ENCODE measurements at regions not wholly inside any gene's neighbourhood (a gene's known extent, or its start where the extent isn't known, plus 50 kb on each side); places are given as distances from the start of the nearest gene placed in this dataset.

DNA sequence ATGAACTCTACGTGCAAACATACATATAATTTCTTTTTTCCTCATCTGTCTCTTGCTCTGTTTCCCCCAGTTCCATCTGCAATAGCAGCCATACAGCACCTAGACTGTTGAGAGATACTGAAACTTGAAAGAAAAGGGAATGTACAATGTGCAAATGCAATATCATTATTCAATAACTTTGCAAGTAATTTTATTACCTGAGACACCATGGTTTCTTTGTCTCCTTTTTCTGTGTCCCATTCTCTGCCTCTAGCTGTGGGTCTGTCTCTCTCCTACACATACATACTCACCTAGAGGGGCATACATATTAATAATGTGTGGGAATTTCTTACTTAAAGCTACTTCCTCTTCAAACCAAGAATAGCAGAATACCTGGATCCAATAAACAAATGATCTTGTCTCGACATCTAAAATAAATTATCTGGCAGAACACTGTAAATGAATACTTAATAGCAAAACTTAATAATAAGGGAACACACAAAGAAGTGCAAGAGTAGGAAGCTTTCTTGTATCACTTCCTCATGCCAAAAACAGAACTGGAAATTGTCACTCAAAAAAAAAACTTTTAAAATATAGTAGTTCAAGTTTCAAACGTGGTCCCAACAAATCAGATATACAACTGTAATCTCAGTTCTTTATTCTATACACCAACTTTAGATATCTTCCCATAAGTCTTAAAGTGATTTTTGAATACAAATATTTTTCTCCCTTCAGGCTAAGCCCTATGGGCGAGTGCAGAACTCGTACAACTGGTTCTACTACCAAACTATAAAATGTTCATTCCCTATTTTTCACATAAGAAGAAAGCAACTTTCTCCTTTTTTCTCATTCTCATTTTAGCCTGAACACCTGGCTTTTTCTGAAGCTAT is 194.6 kb downstream of the NRIP1 start:
- no peak for DNase-seq

DNA sequence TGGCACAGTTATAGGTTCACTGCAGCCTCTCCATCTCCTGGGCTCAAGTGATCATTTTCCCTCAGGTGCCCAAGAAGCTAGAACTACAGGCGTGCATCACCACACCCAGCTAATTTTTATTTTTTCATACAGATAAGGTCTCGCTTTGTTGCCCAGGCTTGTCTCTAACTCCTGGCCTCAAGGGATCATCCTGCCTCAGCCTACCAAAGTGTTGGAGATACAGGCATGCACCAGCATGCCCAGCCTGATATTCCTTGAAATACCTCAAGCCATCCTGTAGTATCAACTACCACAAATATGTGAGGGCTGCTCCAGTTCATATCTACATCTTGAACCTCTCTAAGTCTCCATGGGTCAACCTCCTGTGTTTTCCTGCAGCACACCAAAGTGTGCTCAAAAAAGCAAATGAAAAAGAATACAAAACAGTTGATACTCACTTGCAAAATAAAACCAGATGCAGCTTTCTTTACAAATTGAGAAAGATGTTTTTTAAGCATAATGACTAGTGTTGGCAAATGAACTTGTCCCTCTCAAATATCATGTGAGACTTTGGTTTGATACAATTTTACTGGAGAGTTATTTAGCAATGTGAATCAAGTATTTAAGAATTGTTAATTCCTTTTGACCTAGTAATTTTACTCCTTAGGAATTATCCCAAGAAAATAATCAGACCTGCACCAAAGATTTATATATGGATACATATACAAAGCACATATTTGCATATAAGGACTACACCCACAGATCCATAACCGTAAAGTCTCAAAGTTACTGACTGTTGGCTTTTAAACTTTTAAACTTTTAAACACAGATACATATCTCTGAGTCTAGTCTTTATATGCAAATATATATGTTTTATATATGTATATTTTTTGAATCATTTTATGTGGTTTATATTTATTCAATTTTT is 197.7 kb downstream of the NRIP1 start:
- DNase-seq = no peak

DNA sequence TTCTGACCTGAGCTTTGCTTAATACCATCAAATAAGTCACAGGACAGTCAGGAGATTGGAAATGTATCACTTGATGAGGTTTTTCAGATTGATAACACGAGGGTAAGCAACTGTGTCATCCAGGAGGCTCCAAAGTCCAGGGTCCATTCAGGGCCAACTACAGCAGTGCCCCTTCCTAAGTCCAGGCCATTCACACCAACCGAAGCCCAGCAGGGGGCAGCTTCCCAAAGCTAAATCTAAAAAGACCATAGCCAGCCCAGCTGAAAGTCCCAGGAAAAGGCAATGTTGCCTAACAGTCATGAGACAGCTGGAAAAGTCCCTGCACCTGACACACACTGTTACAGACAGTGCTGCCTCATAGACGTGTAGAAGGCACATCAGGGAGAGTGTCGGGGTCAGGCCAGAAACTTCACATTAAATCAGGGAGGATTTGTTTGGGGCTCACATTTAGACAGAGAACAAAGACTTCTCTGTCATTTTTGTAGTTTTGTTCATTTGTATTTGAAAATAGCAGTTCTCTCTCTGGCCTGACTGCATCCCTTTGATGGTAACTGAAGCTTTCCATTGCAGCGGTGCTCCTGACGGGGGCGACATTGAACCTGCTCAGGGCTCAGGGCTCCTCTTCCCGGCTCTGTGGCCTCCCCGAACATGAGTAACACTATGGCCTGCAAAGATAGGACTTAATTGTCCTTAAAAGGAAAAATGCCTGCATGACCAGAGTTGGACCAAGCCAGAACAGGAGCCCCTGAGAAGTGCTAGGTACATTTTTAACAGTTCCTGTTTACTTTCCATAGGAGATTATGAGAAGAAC is 200.4 kb downstream of the NRIP1 start:
- DNase-seq = peak; percentile 33

DNA sequence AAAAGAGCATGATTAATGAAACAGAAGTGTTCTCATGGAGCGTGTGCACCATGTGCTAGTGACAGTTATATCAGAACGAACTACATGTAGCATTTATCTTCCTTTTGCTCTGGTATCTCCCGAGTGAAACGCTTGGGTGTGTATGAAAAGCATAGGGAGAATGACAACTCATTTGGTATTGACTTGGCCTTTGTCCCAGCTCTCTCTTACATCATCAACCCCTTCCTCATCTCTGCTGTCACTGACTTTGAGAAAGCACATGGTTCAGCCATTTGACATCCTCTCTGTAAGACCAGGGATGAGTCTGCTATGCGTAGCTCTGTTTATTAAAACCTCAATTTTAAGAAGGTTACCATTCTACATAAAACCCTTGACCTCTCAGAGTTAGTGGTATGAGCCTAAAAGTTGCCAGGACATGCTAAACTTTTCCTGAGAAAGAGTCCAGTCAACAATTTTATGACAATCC is 201.0 kb downstream of the NRIP1 start:
- DNase-seq = no peak

DNA sequence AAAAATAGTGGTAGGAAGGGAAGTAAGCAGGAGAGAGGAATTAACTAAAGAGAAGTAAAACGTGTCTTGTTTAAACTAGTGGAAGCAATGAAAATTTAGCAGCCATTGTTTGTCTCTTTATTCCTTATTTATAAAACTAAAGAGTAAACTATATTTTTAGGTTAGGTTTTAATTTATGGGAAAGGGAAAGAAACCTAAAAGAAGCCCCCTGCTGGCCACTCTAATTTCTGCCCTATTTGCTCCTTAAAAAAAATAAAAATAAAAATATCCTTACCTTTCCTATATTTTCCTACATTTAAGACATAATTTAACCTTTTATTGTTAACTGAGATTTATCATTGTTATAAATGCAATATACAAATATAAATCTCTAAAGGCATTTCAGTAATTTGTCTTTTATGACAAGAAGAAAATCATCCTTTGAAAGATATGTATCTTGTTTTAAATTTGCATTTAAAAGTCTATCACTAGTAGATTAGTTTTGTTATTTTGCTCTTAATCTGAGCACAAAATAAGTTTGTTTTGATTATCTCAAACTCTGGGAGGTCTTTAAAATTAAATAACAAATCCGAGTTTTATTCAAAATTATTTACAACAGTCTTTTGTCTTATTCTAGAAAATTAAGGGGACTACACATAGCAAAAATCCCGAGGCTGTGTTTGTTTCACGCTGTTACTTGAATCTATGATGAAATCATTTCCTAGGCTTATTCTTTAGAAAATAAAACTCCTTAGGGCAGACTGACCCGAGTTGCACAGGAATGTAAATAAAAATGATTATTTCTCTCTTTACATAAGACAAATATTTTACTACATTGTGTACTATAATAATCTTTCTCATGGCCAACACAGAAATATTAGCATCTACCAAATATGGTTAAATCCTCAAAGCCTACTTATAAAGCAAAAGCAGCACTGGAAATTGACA is 201.7 kb downstream of the NRIP1 start:
- DNase-seq = no peak

DNA sequence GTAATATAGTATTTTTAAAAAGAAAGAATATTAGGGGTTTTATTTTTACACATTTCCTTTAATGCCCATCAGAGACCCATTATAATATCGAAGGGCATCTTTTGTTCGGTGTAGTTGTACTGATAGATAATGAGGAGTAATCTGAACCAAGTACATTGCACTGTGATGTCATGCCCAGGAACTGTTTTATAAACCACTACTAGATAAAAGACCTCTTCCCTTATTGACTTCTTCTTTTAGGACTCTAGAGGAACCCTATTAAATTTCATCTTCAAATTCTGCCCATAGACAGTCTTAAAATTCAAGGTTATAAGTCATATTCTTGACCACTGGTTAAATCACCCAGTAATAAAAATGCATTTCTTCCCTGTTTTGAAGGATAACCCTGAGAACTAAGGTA is 206.5 kb downstream of the NRIP1 start:
- no peak for DNase-seq

DNA sequence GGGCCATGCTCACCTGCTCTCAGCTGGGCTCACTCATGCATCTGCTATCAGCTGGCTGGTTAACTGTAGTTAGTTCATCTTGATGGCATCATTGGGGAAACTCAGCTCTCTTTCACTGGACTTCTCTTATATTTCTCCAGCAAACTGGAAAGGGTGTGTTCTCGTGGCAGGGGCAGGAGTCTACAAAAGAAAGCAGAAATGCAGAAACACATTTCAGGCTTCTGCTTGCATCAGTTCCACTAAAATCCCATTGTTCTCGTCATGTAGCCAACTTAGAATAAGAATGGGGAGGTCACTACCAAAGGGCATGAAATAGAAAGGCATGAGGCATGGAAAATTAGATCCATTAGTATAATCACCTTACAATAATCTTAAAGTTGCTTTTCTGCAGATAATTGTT is 207.3 kb downstream of the NRIP1 start:
- DNase-seq = no peak

DNA sequence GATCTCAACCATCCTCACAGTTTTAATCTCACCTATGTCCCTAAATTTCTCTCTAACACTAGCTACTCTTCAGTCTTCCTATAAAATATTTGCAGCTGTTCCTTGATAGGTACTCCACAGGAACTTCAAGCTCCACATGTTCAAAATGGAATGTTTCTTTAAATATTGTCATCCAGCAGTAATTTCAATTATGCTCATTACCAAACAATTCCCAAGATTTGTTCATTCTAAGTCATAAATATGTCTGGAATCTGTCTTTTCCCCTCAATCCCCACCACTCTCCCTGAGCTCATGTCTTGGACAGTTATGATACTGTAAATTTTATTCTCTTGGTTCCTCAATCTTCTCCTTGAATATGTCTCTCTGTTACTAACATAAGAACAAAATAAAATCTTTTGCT is 214.4 kb downstream of the NRIP1 start:
- DNase-seq = no peak

DNA sequence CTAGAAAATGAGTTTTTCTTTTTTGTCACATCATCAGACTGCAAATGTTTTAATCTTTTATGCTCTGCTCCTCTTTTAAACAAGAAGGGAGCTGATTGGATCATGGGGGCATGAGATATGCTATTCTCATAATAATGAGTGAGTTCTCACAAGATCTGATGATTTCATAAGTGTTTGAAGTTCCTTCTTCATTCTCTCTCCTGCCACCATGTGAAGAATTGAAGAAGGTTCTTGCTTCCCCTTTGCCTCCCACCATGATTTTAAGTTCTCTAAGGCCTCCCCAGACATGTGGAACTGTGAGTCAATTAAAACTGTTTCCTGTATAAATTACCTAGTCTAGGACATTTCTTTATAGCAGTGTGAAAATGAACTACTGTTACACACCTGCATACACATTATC is 218.2 kb downstream of the NRIP1 start:
- DNase-seq = no peak

DNA sequence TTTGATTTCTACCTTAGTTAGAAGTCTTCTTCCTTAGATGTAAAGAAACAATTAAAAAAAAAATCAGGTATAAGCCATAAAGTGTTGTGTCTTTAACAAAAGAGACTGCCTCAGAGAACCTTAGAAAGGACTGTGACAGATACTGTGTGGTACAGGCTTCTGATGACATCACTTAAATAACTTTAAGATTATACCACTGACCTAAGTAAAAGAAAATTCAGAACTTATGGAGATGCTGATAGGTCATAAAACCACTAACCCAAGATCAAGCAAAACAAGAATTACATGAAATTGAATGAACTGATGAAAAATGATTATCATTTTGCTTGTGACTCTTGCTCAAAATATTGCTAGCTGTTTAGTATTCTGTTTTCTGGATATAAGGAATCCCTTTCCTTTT is 220.8 kb downstream of the NRIP1 start:
- DNase-seq = no peak

DNA sequence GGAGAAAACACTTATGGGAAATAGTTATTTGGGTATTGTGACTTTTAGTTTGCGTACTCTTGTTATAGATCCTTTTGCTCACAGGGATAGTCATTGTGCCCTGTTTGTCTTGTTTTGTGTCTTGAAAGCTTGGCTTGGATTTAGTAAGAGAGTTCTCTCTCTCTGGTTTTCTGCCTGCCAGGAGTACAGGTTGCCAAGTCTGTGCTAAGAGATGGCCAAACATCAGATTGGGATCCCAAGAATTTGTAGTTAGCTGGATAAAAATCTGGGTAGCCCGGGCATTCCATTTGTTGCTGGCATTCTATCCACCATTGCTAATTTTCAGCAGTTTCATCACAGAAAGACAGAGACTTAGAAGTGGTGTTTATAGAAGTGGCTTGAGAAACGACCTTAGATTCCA is 222.2 kb downstream of the NRIP1 start:
- no peak for DNase-seq

DNA sequence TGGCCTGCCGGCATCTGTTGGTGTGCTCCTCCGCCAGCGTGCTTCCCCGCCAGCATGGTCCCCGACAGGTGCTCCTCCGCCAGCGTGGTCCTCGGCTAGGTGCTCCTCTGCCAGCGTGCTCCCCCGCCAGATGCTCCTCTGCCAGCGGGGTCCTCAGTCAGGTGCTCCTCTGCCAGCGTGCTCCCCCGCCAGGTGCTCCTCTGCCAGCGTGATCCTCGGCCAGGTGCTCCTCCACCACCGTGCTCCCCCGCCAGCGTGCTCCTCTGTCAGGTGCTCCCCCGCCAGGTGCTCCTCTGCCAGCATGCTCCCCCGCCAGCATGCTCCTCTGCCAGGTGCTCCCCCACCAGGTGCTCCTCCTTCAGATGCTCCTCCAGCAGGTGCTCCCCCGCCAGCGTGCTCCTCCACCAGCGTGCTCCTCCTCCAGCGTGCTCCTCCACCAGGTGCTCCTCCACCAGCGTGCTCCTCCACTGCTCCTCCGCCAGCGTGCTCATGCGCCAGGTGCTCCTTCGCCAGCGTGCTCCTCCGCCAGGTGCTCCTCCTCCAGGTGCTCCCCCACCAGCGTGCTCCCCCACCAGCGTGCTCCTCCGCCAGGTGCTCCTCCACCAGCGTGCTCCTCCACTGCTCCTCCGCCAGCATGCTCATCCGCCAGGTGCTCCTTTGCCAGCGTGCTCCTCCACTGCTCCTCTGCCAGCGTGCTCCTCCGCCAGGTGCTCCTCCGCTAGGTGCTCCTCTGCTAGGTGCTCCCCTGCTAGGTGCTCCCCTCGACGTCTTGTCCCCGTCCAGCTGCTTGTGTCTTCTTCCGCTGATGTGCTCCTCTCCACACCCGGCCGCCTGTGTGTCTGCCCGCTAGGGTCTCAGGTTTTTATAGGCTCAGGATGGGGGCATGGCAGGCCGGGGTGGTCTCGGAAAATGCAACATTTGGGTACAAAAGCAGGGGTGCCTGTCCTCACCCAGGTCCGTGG is 223.0 kb downstream of the NRIP1 start:
- no peak for DNase-seq

DNA sequence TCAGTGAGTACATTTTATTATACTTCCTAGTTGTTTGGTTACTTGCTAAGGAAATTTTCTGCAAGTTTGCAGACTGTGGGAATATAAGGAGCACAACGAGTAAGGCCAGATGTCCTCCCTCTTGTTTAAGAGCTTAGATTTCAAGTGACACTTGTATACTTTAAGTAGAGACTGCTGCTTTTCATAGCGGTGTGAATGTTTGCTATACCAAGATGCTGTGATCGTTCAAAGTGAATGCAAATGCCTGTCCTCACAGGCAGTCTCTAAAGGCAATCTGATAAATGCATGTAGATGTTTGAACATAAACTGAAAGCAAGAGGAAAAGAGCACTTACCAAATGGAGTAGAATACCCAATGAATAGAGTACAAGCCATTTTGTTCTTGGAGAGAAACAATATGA is 226.4 kb downstream of the NRIP1 start:
- DNase-seq = no peak

DNA sequence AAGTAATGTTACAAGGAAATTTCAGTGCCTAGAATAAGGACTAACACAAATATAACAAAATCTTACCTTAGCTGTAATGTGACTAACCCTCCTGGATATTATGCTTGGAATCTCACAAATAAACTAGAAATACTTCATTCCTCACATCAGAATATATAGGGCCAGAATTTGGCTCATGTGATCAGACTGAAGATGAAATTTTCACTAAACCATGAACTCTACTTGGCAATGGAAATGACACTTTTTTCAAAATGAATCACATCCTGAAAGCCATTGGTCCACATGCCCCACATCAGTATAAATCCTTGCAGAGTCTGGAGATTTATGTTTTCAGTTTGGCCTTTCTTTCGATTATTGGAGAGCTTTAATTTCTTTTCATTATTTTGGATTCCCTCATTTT is 227.8 kb downstream of the NRIP1 start:
- DNase-seq = no peak

DNA sequence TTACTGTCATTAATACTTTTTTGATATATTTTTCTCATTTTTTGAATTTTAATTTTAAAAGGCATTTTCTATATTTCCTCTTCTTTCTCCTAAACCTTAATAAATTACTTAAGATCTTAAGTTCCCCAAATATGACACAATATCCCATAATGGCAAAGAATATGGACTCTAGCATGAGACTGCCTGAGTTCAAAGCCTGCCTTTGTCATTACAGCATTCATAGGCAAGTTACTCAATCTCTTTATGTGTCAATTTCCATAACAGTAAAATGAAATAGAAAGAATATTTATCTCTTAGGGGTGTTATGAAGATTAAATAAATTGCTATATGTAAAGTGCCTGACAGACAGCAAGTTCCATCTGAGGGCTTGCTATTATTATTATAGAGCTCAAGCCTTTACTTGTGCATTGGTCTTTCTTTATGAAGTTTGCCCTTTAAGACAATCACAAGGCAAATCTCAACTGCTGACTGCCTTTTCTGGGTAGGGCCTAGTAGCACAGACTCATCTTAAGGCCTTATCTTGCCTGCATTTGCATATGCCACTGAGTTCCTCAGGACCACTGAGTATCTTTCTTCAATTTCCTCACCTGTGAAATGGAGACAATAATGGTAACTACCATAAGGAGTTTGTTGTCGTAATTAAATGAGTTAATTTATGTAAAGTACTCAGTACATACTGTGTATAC is 231.0 kb downstream of the NRIP1 start:
- no peak for DNase-seq

DNA sequence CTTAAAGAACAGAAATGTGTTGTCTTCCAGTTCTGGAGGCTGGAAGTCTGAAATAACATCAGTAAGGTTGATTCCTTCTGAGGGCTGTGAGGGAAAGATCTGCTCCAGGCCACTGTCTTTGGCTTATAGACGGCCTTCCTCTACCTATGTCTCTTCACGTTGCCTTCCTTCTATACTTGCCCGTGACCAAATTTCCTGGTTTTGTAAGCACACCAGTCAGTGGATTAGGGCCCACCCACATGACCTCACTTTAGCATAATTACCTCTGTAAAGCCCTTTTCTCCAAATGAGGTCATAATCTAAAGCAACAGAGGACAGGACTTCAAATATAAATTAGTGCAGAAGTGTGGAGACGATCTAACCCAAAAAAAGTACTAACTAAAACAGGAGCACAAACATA is 231.6 kb downstream of the NRIP1 start:
- no peak for DNase-seq

DNA sequence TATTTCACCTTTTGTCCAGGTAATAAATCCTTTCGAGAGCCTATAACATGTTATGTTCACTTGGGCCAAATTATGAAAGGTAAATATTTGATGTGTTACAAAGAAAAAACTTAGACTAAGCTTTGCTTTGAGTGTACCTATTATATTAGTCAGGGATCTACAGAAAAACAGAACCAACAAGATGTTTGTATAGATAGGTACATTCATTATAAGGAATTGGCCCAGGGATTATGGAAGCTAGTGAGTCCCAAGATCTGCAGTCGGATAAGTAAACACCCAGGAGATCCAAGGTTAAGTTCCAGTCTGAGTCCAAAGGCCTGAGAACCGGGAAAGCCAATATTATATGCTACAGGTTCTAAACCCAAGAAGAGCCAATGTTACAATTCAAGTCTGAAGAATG is 234.5 kb downstream of the NRIP1 start:
- DNase-seq = no peak

DNA sequence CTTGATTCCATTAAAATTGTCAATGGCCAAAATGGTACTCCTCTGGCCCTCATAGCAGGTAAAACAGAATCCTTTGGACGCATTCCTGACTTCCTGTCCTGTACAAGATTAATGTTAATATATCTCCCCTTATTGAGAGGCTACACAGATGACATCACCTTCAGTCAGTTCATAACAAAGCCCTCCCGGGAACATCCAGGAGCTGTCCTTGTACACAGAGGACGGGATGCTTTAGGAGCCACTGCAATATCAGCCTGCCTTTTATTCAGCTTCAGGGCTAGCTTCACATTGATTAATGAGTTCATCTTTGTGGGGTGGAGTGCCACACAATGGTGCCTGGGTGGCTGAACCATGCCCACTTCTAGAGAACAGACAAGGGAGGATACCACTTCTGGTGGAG is 235.1 kb downstream of the NRIP1 start:
- no peak for DNase-seq

DNA sequence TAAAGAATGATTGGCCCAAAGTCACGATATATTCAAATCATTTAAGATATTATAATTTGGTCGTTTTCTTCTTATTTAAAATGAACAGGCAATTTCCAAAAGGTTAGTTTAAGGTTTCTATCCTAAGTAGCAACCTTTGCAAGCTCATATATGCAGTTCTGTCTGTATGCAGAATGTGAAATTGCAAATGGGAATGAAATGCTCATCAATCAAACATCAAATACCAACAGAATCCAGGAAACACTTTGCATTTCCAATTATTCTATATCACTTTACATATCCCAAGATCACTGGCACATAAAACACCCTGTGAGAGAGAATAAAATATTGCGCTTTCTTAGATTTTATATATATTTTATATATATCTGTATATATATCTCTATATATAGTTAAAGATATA is 237.3 kb downstream of the NRIP1 start:
- DNase-seq = no peak

DNA sequence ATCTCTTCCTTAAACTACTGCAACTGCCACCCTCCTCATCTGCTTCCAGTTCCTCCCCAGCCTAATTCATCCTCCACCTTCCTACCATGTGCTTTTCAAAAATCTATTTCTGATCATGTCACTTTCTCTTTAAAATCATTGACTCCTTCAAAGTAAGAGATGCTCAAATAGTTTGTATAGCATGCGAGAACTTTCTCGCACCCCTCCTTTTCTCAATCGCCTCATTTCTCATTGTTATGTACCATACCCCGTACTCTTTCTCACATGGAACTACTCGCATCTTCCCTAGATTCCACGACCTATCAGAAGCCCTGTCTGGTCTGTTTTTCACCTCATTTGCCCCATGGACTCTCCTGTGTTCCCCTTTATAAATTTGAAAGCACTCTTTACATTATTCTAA is 238.2 kb downstream of the NRIP1 start:
- no peak for DNase-seq

All from stimulated activated CD4-positive, alpha-beta T cell treated with anti-CD3 and anti-CD28 coated beads, Interleukin-4, amount 100 ng/mL, for 1 hour (primary cell).